ENCODE measurements at regions not wholly inside any gene's neighbourhood (a gene's known extent, or its start where the extent isn't known, plus 50 kb on each side); places are given as distances from the start of the nearest gene placed in this dataset.

- 90 to 91% methylated on average over 13 of the region's 13 CpGs for WGBS, 2 donors
- DNase-seq: no peak
- intact Hi-C loops (cut with DNase I): no loop called here
- H3K27me3 ChIP-seq: no peaks in the 10 kb centered on the region
- H3K36me3 ChIP-seq: no peaks in the 10 kb centered on the region
- TF ChIP-seq CTCF (IDR thresholded peaks at IDR 0.05) (no peak), POLR2A (IDR thresholded peaks at IDR 0.05) (no peak)
- no peak overlapping the region for H3K4me3 ChIP-seq (replicated peaks in 1 of 3)
- no peaks in the 10 kb centered on the region for H3K4me1 ChIP-seq
- no peak overlapping the region for H3K27ac ChIP-seq
- no peaks in the 10 kb centered on the region for H3K9me3 ChIP-seq
These were observed 115.4 kb upstream of the USP29 start for GRCh38 chr19:57004418-57004817.

GRCh38 chr19:57008432-57008831 is 111.4 kb upstream of the USP29 start:
- TF ChIP-seq POLR2A (IDR thresholded peaks at IDR 0.05): no peak
- no peak for TF ChIP-seq CTCF (IDR thresholded peaks at IDR 0.05)
- 85 to 87% methylated on average over 6 of the region's 6 CpGs for WGBS, 2 donors
- DNase-seq: no peak
- intact Hi-C loops (cut with DNase I): no loop called here
- H3K27ac ChIP-seq: no peak overlapping the region
- H3K27me3 ChIP-seq: no peaks in the 10 kb centered on the region
- no peaks in the 10 kb centered on the region for H3K36me3 ChIP-seq
- H3K4me1 ChIP-seq: no peaks in the 10 kb centered on the region
- no peak overlapping the region for H3K4me3 ChIP-seq (replicated peaks in 1 of 3)
- no peaks in the 10 kb centered on the region for H3K9me3 ChIP-seq

GRCh38 chr19:57010541-57010940 is 109.2 kb upstream of the USP29 start:
- no peaks in the 10 kb centered on the region for H3K4me1 ChIP-seq
- H3K27ac ChIP-seq: no peak overlapping the region
- no peaks in the 10 kb centered on the region for H3K36me3 ChIP-seq
- intact Hi-C loops (cut with DNase I): no loop called here
- no peaks in the 10 kb centered on the region for H3K27me3 ChIP-seq
- no peak for DNase-seq
- WGBS, 2 donors: 63 to 67% methylated on average over 16 of the region's 16 CpGs
- H3K4me3 ChIP-seq (replicated peaks in 1 of 3): no peak overlapping the region
- no peaks in the 10 kb centered on the region for H3K9me3 ChIP-seq
- no peak for TF ChIP-seq POLR2A (IDR thresholded peaks at IDR 0.05)
- no peak for TF ChIP-seq CTCF (IDR thresholded peaks at IDR 0.05)

- H3K27ac ChIP-seq: no peak overlapping the region
- no peaks in the 10 kb centered on the region for H3K9me3 ChIP-seq
- DNase-seq: no peak
- H3K4me3 ChIP-seq (replicated peaks in 1 of 3): no peak overlapping the region
- H3K27me3 ChIP-seq: no peaks in the 10 kb centered on the region
- no peaks in the 10 kb centered on the region for H3K36me3 ChIP-seq
- TF ChIP-seq CTCF (IDR thresholded peaks at IDR 0.05) (no peak), POLR2A (IDR thresholded peaks at IDR 0.05) (no peak)
- H3K4me1 ChIP-seq: no peaks in the 10 kb centered on the region
- intact Hi-C loops (cut with DNase I): no loop called here
- WGBS, 2 donors: 80 to 83% methylated on average over 26 to 27 of the region's 27 CpGs
These were observed 103.7 kb upstream of the USP29 start for GRCh38 chr19:57016076-57016475.

GRCh38 chr19:57016491-57016890 is 103.3 kb upstream of the USP29 start:
- TF ChIP-seq POLR2A (IDR thresholded peaks at IDR 0.05) (no peak), CTCF (IDR thresholded peaks at IDR 0.05) (no peak)
- H3K27ac ChIP-seq: no peak overlapping the region
- 65 to 69% methylated on average over 13 to 14 of the region's 14 CpGs for WGBS, 2 donors
- H3K27me3 ChIP-seq: no peaks in the 10 kb centered on the region
- no peaks in the 10 kb centered on the region for H3K36me3 ChIP-seq
- intact Hi-C loops (cut with DNase I): no loop called here
- H3K9me3 ChIP-seq: no peaks in the 10 kb centered on the region
- no peak for DNase-seq
- no peaks in the 10 kb centered on the region for H3K4me1 ChIP-seq
- H3K4me3 ChIP-seq (replicated peaks in 1 of 3): no peak overlapping the region

Measured in thyroid gland (tissue), 4 donors.